Fibroblast of pulmonary artery (primary cell): ENCODE measurements at regions not wholly inside any gene's neighbourhood (a gene's known extent, or its start where the extent isn't known, plus 50 kb on each side); places are given as distances from the start of the nearest gene placed in this dataset.
"Not testable (repeated sequence)": the region's sequence is repeated elsewhere in the genome, so short reads cannot be mapped to it uniquely, and the experiment has no call there.

Source experiments
- DNase-seq: peaks from one replicate; pipeline ENCODE4 v3.0.0-alpha.2; 2010; ENCODE audit warnings: low read depth
- H3K4me3 ChIP-seq: replicated peaks from 2 replicates; pipeline ENCODE4 v1.5.1; 2011; ENCODE audit warnings: low read depth, mild to moderate bottlenecking, control low read depth, low read length, moderate library complexity
- TF ChIP-seq, protein P1 (sequence below): IDR thresholded peaks from 2 replicates; pipeline ENCODE4 v1.5.1; 2011; ENCODE audit warnings: mild to moderate bottlenecking, control low read depth, low read length, inconsistent platforms; ENCODE audit errors: missing control alignments

DNA sequence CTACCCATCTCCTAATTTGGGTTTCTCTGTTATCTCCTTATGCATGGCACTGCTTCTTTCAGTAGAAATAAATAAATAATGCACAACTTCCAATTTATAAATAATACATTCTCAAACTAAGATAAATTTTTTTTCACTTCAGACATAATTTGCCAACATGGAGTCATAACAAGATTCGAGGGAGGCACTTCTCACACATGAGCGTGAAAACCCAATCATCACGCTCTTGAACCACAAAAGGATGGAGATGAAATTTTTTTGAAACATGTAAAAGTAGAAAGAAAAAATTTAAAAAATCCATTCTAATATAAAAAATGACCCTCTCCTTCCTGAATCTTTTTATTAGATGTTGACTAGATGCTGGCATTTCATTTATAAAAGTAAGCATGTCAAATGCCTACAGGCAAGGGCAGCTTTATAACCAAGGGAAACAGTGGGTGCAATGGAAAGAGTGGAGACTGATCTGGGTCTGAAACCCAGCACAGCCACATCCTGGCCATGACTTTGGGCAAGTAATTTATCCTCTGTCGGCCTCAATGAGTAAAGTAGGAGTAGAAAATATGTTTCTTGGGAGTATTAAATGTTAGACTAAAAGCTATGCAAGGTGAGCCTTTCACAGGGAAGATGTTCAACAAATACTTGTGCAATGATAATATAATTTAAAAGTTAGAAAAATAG lies 185.0 kb downstream of the STK31 start:
- TF ChIP-seq, protein P1, sequence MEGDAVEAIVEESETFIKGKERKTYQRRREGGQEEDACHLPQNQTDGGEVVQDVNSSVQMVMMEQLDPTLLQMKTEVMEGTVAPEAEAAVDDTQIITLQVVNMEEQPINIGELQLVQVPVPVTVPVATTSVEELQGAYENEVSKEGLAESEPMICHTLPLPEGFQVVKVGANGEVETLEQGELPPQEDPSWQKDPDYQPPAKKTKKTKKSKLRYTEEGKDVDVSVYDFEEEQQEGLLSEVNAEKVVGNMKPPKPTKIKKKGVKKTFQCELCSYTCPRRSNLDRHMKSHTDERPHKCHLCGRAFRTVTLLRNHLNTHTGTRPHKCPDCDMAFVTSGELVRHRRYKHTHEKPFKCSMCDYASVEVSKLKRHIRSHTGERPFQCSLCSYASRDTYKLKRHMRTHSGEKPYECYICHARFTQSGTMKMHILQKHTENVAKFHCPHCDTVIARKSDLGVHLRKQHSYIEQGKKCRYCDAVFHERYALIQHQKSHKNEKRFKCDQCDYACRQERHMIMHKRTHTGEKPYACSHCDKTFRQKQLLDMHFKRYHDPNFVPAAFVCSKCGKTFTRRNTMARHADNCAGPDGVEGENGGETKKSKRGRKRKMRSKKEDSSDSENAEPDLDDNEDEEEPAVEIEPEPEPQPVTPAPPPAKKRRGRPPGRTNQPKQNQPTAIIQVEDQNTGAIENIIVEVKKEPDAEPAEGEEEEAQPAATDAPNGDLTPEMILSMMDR, result no peak
- DNase-seq, result no peak
- no peak overlapping the region for H3K4me3 ChIP-seq

DNA sequence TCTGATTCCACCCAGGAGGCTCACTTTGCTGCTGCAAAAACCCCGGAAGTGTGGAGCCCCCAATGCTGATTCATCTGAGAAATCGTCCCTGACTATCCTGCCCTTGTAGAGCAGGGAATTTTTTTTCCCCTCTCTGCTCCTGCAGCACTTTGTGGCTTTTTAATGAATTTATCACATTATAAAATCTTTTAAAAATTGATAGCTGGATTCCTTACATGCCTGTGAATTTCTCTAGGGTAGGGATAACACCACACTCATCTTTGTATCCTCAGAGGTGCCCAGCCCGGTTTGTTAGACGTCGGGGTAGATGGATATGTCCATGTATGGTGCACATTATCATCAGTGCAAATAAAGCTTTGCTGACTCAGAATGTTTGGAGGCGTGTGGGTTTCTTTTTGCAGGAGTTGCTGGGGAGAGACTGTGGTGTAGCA lies 185.7 kb downstream of the STK31 start:
- no peak overlapping the region for H3K4me3 ChIP-seq
- DNase-seq, result peak; percentile 13
- TF ChIP-seq, protein P1, result no peak

DNA sequence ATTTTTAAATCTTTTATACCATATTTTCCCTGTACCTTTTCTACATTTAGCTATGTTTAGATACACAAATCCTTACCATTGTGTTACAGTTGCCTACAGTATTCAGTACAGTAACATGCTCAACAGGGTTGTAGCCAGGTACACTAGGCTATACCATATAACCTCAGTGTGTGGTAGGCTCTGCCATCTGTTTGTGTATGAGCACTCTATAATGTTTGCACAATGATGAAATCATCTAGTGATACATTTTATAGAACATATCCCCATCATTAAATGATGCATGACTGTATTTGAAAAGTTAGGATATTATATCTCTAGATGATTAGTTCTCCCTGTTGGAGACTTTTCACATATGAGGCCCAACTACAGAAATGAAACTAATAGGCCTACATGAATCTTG lies 188.6 kb downstream of the STK31 start:
- no peak for DNase-seq
- H3K4me3 ChIP-seq, result no peak overlapping the region
- TF ChIP-seq, protein P1, result no peak

DNA sequence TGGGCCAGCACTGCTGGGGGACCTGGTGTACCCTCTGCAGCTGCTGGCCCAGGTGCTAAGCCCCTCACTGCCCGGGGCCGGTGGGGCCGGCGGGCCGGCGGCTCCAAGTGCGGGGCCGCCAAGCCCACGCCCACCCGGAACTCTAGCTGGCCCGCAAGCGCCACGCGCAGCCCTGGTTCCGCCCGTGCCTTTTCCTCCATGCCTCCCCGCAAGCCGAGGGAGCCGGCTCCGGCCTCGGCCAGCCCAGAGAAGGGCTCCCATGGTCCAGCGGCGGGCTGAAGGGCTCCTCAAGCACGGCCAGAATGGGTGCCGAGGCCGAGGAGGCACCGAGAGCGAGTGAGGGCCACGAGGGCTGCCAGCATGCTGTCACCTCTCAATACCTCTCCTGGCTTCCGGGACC lies 194.9 kb downstream of the STK31 start:
- not testable (repeated sequence) for H3K4me3 ChIP-seq, DNase-seq

DNA sequence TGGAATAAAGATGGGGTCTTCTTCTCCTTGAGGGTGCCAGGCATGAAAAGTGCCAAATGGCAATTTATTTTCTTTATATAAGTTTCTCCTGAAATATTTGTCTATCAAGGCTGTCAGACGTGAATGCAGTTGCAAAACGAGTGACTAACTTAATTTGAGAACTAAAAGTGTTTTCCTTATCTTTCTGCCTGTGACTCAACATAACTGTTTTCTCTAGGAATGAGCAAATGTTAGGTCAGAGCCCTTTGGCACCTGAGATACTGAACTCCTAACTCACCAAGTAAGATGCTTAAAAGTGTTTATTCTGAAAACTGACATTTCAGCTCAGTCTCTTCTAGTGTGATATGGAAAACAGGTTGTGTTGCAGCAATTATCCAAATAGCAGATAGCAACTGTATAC lies 197.0 kb downstream of the STK31 start:
- peak; percentile 18 for DNase-seq
- no peak overlapping the region for H3K4me3 ChIP-seq
- TF ChIP-seq, protein P1, result no peak

DNA sequence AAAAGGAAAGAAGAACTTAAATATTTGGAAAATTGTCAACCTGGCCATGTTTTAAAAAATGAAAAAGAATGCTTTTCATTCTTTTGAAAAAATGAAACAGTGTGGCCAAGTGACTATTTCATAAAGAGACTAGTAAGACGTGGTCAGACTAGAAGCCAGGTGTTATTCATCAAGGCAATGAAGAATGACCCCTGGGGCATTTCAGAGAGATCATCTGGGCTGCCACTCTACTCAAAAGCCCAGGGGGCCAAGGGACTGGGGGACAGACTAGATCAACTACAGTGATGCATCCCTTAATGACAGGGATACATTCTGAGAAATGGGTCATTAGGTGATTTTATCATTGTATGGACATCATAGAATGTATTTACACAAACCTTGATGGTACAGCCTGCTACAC lies 199.4 kb downstream of the STK31 start:
- H3K4me3 ChIP-seq, result no peak overlapping the region
- no peak for DNase-seq
- TF ChIP-seq, protein P1, result no peak

DNA sequence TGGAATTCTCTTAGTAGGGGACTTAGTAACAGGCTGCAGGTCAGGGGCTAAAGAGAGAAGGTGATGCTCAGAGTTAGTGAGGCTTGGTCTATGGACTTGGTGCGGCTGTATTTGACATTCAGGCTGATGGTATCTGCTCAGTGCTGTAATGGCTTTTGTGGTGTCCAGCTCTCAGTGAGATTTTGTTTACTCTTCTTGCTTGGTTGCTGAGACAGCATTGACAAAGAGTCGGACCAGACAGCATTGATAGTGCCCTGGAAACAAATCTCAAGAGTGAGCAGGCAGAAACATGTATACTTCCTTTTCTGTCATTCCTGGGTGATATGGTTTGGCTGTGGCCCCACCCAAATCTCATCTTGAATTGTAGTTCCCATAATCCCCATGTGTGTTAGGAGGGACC lies 202.0 kb downstream of the STK31 start:
- H3K4me3 ChIP-seq, result no peak overlapping the region
- TF ChIP-seq, protein P1, result no peak
- no peak for DNase-seq
